Esophagus muscularis mucosa (tissue), 4 donors: ENCODE measurements at regions not wholly inside any gene's neighbourhood (a gene's known extent, or its start where the extent isn't known, plus 50 kb on each side); places are given as distances from the start of the nearest gene placed in this dataset.

Experiments used
- EP300 ChIP-seq: sonication (generic); formaldehyde crosslinking; IDR thresholded peaks from one replicate; pipeline ENCODE4 v1.6.1; 2017; ENCODE audit warnings: antibody characterized with exemption
- POLR2A ChIP-seq: fragments of 450-650 bp; IDR thresholded peaks from one replicate; pipeline ENCODE4 v1.6.1; 2017; ENCODE audit warnings: antibody characterized with exemption, moderate library complexity, mild to moderate bottlenecking, low read depth
- TF ChIP-seq, protein P1 (sequence below), 3 experiments: fragments of 200-600 bp in 2 of 3; fragments of 450-650 bp in 1 of 3; sonication (generic) in 2 of 3; IDR thresholded peaks; one replicate each; pipeline ENCODE4 v1.5.1; 2017 to 2019; ENCODE audit warnings: antibody characterized with exemption in 3 of 3, mild to moderate bottlenecking in 2 of 3, moderate library complexity in 1 of 3

DNA sequence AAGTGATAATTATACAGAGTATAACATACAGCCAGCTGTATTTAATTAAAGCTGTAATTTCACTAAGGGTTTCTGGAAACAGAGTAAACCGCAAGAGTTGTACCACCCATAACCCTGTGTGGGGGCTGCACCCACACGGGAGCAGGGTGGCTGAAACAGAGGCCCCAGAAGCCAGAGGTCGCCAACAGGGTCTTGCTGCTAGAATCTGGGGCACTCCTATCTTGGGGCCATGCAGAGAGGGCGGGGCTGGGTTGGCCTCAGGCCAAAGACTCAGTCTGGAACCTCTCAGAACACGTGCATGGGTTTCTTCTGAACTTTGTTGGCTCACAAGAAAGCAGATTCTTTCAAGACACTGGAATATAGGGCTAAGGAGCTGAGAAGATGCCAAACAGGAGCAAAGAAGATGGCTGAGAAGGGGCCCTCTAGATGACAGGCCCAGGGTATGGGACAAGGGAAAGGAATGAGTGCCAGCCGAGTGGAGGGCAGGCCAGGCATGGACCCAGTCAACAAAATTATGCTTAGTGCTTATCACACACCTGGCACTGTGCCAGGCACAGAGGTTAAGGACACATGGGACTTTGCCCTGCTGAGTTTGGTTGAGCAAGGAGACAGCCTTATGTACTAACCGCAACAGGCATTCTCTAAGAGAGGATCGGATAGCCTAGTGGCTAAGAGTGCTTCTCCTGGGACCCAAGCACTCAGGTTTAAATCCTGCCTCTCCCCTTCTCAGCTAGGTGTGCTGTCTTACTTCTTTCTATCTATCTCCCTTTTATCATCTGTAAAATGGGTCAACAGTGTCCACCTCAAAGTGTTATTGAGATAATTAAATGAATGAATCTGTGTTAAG is 96.6 kb upstream of the FOXP4 start:
- TF ChIP-seq, protein P1, sequence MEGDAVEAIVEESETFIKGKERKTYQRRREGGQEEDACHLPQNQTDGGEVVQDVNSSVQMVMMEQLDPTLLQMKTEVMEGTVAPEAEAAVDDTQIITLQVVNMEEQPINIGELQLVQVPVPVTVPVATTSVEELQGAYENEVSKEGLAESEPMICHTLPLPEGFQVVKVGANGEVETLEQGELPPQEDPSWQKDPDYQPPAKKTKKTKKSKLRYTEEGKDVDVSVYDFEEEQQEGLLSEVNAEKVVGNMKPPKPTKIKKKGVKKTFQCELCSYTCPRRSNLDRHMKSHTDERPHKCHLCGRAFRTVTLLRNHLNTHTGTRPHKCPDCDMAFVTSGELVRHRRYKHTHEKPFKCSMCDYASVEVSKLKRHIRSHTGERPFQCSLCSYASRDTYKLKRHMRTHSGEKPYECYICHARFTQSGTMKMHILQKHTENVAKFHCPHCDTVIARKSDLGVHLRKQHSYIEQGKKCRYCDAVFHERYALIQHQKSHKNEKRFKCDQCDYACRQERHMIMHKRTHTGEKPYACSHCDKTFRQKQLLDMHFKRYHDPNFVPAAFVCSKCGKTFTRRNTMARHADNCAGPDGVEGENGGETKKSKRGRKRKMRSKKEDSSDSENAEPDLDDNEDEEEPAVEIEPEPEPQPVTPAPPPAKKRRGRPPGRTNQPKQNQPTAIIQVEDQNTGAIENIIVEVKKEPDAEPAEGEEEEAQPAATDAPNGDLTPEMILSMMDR (IDR thresholded peaks at IDR 0.05): no peak
- no peak for TF ChIP-seq POLR2A
- TF ChIP-seq EP300: no peak
